HG02884 (cell line): ENCODE measurements at regions not wholly inside any gene's neighbourhood (a gene's known extent, or its start where the extent isn't known, plus 50 kb on each side); places are given as distances from the start of the nearest gene placed in this dataset.

Experiments used
- ATAC-seq: cut with Tn5 transposase; IDR thresholded peaks from one replicate; pipeline ENCODE4 v1.9.1; 2021; ENCODE audit warnings: mild to moderate bottlenecking, moderate library complexity; ENCODE audit not compliant: unreplicated experiment

DNA sequence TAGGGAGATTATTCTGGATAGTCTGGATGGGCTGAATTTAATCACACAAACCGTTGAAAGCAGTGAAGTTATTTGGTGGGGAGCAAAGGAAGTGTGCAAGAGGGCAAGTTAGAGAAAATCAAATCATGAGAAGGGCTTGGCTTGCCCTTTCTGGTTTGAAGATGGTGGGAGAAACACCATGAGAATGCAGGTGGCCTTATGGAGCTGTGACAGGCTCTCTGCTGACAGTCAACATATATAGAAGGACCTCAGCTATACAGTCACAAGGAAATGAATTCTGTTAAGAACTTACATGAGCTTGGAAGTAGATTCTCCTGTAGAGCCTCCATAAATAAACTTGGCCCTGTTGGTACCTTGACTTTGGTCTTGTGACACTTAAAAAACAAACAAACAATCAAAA is 72.3 kb downstream of the GMNC start:
- no peak for ATAC-seq

GRCh38 chr3:190786898-190787297 is 75.6 kb downstream of the GMNC start:
- ATAC-seq, result no peak

DNA sequence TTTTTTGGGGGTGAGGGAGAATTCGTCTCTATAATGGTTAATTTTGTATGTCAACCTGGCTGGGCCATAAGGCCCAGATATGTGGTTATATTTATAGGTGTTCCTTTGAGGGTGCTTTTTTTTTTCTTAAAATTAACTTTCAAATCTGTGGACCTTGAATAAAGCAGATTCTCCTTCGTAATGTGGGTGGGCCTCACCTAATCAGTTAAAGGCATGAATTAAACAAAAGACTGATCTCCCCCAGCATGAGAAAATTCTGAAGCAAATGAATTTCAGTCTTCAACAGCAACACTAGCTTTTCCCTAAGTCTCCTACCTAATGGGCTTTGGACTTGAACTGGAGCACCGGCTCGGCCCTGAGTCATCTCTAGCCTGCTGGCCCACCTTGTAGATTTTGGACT is 77.4 kb downstream of the GMNC start:
- no peak for ATAC-seq

- no peak for ATAC-seq
Measured at GRCh38 chr3:190780524-190780923, 82.0 kb downstream of the GMNC start.

GRCh38 chr3:190774633-190775032 is 87.9 kb downstream of the GMNC start:
- no peak for ATAC-seq

DNA sequence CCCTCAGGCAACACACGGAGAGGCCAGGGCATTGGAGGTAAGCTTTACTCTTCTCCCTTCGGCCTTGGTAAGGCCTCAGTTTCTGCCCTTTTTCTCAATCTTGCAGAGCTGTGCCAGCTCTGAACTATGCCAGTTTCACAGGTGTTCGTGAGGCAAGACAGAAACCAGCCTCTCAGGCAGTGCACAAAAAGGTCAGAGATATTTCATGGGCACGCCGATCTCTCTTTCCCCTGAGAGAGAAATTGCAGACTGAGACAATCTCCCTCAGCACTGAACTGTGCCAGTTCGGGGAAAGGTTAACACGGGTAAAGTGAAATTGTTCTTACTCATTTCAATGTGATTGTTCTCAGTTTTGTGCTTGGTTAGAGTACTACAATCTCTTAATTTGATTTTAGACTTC is 88.5 kb downstream of the GMNC start:
- ATAC-seq, result no peak

- ATAC-seq, result no peak
Measured at GRCh38 chr3:190772831-190773230, 89.7 kb downstream of the GMNC start.

GRCh38 chr3:190768891-190769290 is 93.6 kb downstream of the GMNC start:
- no peak for ATAC-seq

DNA sequence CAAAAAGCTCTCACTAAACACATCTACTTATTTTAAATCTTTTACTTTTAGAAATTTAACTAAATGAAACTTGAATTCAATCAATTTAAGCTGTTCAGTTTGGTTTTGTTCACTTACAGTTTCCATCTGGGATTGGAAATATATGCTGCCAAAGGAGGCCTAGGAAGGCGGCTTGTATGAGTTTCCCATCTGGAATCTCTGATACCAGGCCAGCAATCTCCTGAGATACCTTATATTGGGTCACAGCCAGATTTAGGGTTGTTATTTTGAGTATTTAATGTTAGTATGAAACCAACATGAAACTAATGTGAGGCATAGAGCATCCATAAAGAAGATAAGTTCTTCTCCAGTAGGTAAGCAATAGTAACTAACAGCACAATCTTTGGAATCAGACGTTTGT is 94.6 kb downstream of the GMNC start:
- no peak for ATAC-seq

DNA sequence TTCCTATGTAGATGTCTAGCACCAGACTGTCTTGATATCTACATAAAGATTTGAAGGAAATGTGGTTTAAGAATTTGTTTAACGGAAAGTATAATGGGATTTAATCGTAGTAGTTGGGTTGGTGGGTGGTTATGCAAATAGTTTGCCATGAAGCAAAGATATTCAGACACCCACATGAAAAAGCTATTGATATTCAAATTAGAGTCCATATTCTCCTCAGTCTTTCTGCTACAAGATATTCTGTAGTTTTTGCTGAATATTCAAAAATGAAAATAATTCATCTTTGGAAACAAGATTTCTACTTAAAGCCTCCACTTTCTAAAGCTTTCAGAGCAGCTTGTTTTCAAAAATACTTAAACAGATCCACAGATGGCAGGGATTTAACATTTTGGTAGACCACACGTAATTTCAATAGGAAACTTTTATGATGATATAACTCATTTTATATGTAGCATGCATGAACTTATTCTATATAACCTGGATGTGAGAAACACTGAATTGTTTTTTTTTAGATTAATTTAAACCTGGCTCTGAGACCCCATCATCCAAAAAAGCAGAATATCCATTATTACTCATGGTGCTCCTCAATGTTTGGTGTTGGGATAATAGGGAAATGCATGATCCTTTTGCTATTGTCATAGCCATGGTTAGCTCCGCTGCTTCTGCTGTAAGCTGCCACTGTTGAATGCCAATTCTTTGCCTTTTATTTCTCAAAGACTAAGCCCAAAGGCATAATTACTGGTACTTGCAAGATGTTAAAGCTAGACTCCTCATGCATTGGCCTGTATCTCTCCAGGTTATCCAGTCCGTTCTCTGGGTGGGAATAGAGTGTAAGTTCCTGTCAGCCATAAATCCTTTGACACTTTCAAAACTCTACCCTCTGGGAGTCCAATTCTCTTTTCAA is 98.0 kb downstream of the GMNC start:
- ATAC-seq, result no peak

DNA sequence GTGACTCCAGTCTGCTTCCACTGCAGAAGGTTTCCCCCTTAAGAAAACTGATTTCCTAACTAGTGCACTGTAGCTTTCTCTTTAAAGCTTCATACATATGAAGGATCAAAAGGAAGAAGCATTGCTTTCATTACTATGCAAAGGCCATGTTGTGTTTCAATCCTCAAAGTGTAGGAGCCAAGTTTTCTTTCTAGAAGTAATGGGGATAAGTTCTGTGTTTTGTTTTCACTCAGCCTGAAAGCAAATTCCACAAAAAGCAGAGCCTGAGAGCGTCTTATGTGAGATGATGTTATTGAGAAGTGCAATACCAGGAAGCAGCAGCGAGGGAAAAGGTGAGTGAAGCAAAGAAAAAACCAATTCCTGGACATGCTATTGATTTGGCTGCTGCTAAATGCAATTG is 99.7 kb downstream of the GMNC start:
- no peak for ATAC-seq

DNA sequence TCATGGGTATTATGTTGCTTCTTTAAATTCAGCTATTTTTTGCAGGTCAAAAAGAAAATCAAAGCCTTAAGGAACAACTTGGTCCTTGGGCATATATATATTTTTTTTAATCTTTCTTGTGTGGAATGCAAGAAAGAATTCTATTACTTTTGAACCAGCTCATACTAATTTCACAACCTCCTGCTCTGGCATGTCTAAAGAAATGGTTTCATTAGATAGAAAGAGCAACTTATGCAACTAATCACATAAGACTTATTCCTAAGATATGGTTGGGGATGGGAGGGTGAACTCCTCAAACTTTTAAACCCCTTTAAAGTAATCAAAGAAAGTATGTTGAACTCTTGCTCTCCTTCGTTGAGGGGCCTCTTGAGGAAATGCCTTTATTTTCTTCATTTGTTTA is 114.9 kb downstream of the GMNC start:
- no peak for ATAC-seq

GRCh38 chr3:190746986-190747385 is 115.5 kb downstream of the GMNC start:
- no peak for ATAC-seq

GRCh38 chr3:190746531-190746930 is 116.0 kb downstream of the GMNC start:
- no peak for ATAC-seq

- no peak for ATAC-seq
Measured at GRCh38 chr3:190741788-190742187, 120.7 kb downstream of the GMNC start.

DNA sequence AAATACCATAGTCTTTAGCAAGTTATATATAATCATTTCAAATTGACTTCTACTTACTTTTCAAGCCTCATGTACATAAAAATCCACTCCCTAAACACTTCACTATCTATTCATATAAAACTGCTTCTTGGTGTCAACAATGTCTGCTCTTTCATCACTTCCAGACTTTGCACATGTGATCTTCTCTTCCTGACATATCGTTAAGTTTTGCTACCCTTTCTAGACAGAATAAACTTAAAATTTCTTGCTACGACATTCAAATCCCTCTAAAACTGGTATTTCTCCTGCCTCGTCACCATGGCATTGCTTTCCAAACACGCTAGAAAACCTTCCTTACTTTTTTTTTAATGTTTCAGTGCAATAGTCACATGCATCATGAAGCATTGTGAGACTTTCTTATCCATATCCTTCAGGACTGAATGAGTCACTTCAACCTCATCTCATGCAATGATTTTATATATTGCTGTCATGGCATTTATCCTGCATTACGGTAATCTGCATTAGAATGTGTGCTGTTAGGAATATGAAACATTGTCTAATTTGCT is 122.8 kb downstream of the GMNC start:
- ATAC-seq, result no peak

DNA sequence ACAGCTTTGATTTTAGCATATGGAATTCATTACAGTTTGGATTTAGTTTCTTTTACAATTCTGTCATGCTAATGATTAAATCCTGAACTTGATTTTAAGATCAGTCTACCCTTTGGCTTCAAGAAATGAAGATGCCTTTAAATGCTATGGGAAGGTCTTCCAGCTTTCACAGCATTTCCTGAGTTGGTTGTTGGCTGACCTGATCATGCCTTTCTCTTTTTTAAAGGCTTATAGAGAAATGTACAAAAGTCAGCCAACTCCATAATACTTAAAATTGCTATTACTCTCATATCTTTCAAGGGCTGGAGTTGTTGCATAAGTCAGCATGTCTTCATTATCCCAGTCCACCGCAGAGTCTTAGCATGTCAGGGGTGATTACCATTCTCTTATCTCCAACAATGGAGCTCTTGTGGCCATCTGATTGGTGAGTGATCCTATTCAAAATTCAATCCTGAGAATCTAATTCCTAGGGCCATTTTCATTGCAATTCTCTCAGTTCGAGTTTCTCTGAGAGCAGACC is 123.8 kb downstream of the GMNC start:
- no peak for ATAC-seq

- no peak for ATAC-seq
Measured at GRCh38 chr3:190737446-190737845, 125.0 kb downstream of the GMNC start.

DNA sequence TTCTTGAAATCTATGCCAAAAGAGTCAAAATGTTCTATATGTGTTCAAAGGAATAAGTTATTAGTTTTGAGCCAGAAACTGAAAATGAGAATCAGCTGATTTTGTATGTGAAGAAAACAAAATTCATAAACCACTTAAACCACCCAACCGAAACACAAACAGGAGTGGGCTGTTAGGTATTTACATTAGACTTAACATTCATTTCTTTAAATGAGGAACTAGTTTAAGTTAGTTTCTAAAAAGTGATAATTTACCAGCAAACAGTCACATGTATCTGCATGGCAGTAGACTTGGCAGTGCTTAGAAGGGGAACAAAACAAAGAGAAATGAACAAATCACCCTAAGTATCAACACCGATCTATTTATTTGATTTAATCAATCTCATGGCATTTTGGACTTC is 128.0 kb downstream of the GMNC start:
- no peak for ATAC-seq

DNA sequence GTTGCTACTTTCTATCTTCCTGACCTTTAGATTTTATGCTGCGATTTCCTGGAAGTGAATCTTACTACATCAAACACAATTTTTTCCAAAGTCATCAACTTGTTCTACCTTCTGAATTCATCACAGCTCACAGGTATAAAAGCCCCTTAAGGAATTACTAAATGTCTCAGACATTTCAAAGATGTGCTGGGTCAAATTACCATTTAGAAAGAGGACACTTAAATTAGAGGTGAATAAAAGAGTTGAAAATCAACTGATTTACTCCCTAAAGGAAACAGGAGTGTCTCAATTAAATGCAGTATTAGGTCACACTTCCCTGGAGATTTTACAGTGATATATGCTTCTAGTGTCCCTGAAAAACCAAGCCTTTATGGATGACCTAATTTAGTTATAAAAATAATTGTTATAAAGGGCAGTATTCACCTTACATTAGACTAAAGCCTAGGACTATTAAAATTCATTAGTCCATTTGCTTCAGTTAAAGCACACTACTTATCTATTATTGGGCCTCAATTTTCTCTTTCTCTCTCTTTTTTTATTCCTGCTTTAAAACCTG is 128.8 kb downstream of the GMNC start:
- ATAC-seq, result no peak

GRCh38 chr3:190731596-190731995 is 130.9 kb downstream of the GMNC start:
- no peak for ATAC-seq

DNA sequence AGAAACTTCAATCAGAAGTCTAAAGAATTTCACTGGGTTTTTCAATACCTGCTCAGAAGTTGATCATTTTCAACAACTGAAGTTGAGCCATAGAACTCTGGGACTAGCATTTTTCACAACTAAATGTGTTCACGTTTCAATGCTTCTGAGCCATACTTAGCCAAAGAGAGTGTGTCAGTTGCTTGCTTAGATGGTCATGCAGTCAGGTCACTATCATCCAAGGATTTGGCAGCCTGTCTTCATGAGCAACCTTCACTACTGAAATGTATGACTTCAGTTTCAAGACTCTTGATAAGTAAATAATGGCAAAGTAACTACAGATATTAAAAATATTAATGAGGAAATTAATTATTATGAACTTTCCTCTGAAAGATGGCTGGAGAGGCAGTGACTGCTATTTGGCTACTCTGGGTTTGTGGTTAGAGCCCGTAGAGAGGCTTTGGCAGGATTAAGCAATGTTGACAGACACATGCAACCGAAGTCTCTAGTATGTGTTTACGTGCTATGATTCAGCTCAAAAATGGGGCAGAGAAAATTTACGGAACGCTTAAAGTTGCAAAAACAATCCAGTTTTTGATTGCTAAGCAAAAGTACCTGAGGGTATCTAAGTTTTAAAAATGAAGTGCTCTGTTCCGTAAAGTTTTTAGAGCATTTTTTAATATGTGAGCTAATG is 133.8 kb downstream of the GMNC start:
- no peak for ATAC-seq
